ENCODE measurements at regions not wholly inside any gene's neighbourhood (a gene's known extent, or its start where the extent isn't known, plus 50 kb on each side); places are given as distances from the start of the nearest gene placed in this dataset.

DNA sequence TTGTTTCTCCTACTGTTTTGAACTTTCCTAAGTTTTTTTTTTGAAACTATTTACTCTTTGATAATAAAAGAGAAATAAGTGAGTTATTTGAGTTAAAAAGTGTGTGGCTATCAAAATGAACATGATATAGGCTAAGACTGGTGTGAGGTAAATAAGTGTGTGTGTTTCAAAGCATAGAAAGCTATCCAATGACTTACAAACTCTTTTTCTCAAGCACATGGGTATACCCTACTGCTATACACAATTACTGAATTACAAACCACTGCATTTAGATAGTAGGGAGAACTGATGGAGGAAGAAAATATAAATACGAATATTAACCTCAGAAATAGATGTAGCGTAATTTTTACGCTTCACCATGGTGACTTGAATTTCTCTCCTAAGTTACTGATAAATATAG is 305.8 kb upstream of the ANXA10 start (continued):
- no peak for TF ChIP-seq ATF7 (IDR thresholded peaks at IDR 0.05; ENCODE audit: low read depth)

DNA sequence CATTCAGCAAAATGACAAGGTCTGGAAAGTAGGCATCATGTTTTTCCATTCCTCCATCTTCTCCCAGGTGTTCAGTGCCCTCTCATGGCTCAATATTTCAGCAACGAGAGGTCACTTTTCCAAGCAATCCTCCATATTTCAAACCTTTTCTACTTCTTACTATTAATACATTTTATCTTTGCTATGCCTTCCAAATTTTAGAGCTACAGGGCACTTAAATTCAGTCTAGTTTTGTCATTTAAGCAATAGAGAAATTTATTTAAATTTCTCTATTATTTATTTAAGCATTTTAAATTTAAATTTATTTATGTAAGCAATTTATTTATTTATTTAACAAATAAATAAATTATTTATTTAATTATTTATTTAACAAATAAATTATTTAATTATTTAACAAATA is 305.1 kb upstream of the ANXA10 start:
- WGBS (ENCODE audit: insufficient coverage, insufficient replicate concordance, low lambda C conversion rate, missing lambda C conversion rate), result 10% methylated on average over 1 of the region's 1 CpG
- CTCF ChIA-PET, result no interaction called here
- ATAC-seq, result no peak
- H3K79me2 ChIP-seq (ENCODE audit: control insufficient read depth, insufficient read depth, low read length), result no peaks in the 10 kb centered on the region
- no peak for FAIRE-seq
- H3K27me3 ChIP-seq (replicated peaks in 1 of 2; ENCODE audit: control insufficient read depth in 2 of 2, insufficient read depth in 2 of 2, low read length in 1 of 2), result no peaks in the 10 kb centered on the region
- no peak overlapping the region for H3K27ac ChIP-seq (ENCODE audit: control insufficient read depth, insufficient read depth)
- RAD21 ChIA-PET (ENCODE audit: unreplicated experiment), result no interaction called here
- SMC1A ChIA-PET (ENCODE audit: uncharacterized antibody, unreplicated experiment), result no interaction called here
- POLR2A ChIA-PET, result no interaction called here
- TF ChIP-seq SRF (IDR thresholded peaks at IDR 0.05; ENCODE audit: low read depth in 2 of 2, low read length in 2 of 2), result no peak
- no peaks in the 10 kb centered on the region for H3K9me3 ChIP-seq (replicated peaks; ENCODE audit: control insufficient read depth, insufficient read depth, low read length)
- no peak overlapping the region for H2AFZ ChIP-seq (ENCODE audit: control insufficient read depth, low read depth, low read length)
- no peaks in the 10 kb centered on the region for H3K36me3 ChIP-seq (ENCODE audit: control insufficient read depth in 2 of 2, insufficient read depth in 2 of 2, low read length in 1 of 2)
- intact Hi-C loops (cut with micrococcal nuclease; ENCODE audit: unreplicated experiment), result no loop called here
- H3K4me1 ChIP-seq (ENCODE audit: control insufficient read depth, insufficient read depth, low read length), result no peaks in the 10 kb centered on the region
- no peak overlapping the region for H3K4me3 ChIP-seq
- in situ Hi-C loops (cut with MboI), result no loop called here
- no peak overlapping the region for H3K9ac ChIP-seq (ENCODE audit: control insufficient read depth, insufficient read depth, low read length)
- no peak for DNase-seq (ENCODE audit: low read depth, low spot score)
- H3K4me2 ChIP-seq (ENCODE audit: control insufficient read depth, insufficient read depth), result no peak overlapping the region
- H4K20me1 ChIP-seq (ENCODE audit: control insufficient read depth, insufficient read depth), result no peaks in the 10 kb centered on the region
- no TSS peak for BruUV-seq (replicated peaks)

DNA sequence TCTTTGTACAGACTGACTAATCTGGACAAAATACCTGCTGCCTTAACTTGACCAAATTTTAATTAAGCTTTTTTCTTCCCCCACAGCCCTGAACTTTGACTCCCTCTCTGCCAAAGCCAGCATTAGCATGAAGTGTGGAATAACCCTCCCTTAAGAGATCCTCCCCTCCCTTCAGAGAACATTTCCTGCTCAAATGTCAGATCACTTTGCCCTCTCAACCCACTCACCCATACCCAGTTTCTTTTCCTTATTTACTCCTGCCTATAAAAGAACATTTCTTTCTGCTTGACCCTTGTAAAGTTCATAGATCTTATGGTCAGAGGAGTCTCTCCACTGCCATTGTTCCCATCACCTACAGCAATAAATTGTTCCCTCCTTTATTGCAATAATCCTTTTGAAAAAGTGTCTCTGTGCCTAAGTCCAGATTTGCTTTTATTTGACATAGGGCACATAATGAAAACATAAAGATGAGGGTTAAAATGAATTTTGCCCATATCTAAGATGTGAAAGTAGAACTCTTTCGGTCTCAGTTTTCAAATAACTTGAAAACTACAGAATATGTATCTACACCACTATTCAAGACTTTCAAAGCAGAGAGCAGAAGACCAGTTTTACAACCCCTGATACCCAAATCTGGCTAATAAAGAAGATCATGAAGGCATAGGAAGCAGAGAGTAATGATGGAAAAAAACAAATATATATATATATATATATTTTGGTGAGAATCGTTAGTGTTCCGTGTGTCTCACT is 289.7 kb upstream of the ANXA10 start:
- ChIA-PET CTCF (interaction anchor here (0.5 kb wide), 1 partner anchor 141 kb away, joined by 3 read pairs; no protein-coding TSS in a partner anchor), RAD21 (ENCODE audit: unreplicated experiment) (no interaction called here), SMC1A (ENCODE audit: uncharacterized antibody, unreplicated experiment) (no interaction called here), POLR2A (no interaction called here)
- 62% methylated on average over 3 of the region's 3 CpGs for WGBS (ENCODE audit: insufficient coverage, insufficient replicate concordance, low lambda C conversion rate, missing lambda C conversion rate)
- no peaks in the 10 kb centered on the region for H3K79me2 ChIP-seq (ENCODE audit: control insufficient read depth, insufficient read depth, low read length)
- no peak for DNase-seq (ENCODE audit: low read depth, low spot score)
- H3K9ac ChIP-seq (ENCODE audit: control insufficient read depth, insufficient read depth, low read length), result no peak overlapping the region
- H4K20me1 ChIP-seq (ENCODE audit: control insufficient read depth, insufficient read depth), result no peaks in the 10 kb centered on the region
- no peaks in the 10 kb centered on the region for H3K36me3 ChIP-seq (ENCODE audit: control insufficient read depth in 2 of 2, insufficient read depth in 2 of 2, low read length in 1 of 2)
- no peaks in the 10 kb centered on the region for H3K9me3 ChIP-seq (replicated peaks; ENCODE audit: control insufficient read depth, insufficient read depth, low read length)
- H3K4me1 ChIP-seq (ENCODE audit: control insufficient read depth, insufficient read depth, low read length), result no peaks in the 10 kb centered on the region
- no peak overlapping the region for H2AFZ ChIP-seq (ENCODE audit: control insufficient read depth, low read depth, low read length)
- ATAC-seq, result no peak
- H3K4me3 ChIP-seq, result no peak overlapping the region
- BruUV-seq (replicated peaks), result no TSS peak
- in situ Hi-C loops (cut with MboI), result no loop called here
- no peaks in the 10 kb centered on the region for H3K27me3 ChIP-seq (replicated peaks in 1 of 2; ENCODE audit: control insufficient read depth in 2 of 2, insufficient read depth in 2 of 2, low read length in 1 of 2)
- no peak for FAIRE-seq
- H3K27ac ChIP-seq (ENCODE audit: control insufficient read depth, insufficient read depth), result no peak overlapping the region
- no peak overlapping the region for H3K4me2 ChIP-seq (ENCODE audit: control insufficient read depth, insufficient read depth)
- intact Hi-C loops (cut with micrococcal nuclease; ENCODE audit: unreplicated experiment), result no loop called here
- no peak for TF ChIP-seq POLR2A (IDR thresholded peaks at IDR 0.05; ENCODE audit: low read depth, low read length)
- TF ChIP-seq, protein P1, sequence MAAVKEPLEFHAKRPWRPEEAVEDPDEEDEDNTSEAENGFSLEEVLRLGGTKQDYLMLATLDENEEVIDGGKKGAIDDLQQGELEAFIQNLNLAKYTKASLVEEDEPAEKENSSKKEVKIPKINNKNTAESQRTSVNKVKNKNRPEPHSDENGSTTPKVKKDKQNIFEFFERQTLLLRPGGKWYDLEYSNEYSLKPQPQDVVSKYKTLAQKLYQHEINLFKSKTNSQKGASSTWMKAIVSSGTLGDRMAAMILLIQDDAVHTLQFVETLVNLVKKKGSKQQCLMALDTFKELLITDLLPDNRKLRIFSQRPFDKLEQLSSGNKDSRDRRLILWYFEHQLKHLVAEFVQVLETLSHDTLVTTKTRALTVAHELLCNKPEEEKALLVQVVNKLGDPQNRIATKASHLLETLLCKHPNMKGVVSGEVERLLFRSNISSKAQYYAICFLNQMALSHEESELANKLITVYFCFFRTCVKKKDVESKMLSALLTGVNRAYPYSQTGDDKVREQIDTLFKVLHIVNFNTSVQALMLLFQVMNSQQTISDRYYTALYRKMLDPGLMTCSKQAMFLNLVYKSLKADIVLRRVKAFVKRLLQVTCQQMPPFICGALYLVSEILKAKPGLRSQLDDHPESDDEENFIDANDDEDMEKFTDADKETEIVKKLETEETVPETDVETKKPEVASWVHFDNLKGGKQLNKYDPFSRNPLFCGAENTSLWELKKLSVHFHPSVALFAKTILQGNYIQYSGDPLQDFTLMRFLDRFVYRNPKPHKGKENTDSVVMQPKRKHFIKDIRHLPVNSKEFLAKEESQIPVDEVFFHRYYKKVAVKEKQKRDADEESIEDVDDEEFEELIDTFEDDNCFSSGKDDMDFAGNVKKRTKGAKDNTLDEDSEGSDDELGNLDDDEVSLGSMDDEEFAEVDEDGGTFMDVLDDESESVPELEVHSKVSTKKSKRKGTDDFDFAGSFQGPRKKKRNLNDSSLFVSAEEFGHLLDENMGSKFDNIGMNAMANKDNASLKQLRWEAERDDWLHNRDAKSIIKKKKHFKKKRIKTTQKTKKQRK (IDR thresholded peaks at IDR 0.05; ENCODE audit: low read depth, low read length), result no peak
- TF ChIP-seq, protein P2, sequence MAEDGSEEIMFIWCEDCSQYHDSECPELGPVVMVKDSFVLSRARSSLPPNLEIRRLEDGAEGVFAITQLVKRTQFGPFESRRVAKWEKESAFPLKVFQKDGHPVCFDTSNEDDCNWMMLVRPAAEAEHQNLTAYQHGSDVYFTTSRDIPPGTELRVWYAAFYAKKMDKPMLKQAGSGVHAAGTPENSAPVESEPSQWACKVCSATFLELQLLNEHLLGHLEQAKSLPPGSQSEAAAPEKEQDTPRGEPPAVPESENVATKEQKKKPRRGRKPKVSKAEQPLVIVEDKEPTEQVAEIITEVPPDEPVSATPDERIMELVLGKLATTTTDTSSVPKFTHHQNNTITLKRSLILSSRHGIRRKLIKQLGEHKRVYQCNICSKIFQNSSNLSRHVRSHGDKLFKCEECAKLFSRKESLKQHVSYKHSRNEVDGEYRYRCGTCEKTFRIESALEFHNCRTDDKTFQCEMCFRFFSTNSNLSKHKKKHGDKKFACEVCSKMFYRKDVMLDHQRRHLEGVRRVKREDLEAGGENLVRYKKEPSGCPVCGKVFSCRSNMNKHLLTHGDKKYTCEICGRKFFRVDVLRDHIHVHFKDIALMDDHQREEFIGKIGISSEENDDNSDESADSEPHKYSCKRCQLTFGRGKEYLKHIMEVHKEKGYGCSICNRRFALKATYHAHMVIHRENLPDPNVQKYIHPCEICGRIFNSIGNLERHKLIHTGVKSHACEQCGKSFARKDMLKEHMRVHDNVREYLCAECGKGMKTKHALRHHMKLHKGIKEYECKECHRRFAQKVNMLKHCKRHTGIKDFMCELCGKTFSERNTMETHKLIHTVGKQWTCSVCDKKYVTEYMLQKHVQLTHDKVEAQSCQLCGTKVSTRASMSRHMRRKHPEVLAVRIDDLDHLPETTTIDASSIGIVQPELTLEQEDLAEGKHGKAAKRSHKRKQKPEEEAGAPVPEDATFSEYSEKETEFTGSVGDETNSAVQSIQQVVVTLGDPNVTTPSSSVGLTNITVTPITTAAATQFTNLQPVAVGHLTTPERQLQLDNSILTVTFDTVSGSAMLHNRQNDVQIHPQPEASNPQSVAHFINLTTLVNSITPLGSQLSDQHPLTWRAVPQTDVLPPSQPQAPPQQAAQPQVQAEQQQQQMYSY (CRISPR knock-in tag; IDR thresholded peaks at IDR 0.05), result no peak
- TF ChIP-seq GABPA (IDR thresholded peaks at IDR 0.05; ENCODE audit: low read depth), result no peak
- no peak for TF ChIP-seq FOS (IDR thresholded peaks at IDR 0.05; ENCODE audit: borderline replicate concordance, extremely low read depth, insufficient read length)
- no peak for TF ChIP-seq PAX8 (IDR thresholded peaks at IDR 0.05)
- TF ChIP-seq TARDBP (IDR thresholded peaks at IDR 0.05; ENCODE audit: borderline replicate concordance), result no peak
- TF ChIP-seq SP1 (IDR thresholded peaks at IDR 0.05; ENCODE audit: low read depth, low read length), result no peak

Measured in GM12878 (cell line).